ENCODE measurements at regions not wholly inside any gene's neighbourhood (a gene's known extent, or its start where the extent isn't known, plus 50 kb on each side); places are given as distances from the start of the nearest gene placed in this dataset.
"Not testable (repeated sequence)": the region's sequence is repeated elsewhere in the genome, so short reads cannot be mapped to it uniquely, and the experiment has no call there.

- H3K4me3 Mint-ChIP-seq; DNase-seq; H3K27ac Mint-ChIP-seq; CTCF ChIA-PET; H3K36me3 Mint-ChIP-seq (ENCODE audit: low read depth); H3K27me3 Mint-ChIP-seq; H3K4me1 Mint-ChIP-seq; H3K9me3 Mint-ChIP-seq; POLR2A ChIA-PET: not testable (repeated sequence)
These were observed 198.1 kb downstream of the NPIPA7 start for GRCh38 chr16:16577062-16577461.

- CTCF ChIA-PET: no interaction called here
- Mint-ChIP-seq H3K36me3 (ENCODE audit: low read depth) (no peaks in the 10 kb centered on the region), H3K9me3 (peaks cover 2% of the 10 kb centered on the region), H3K27ac (no peak overlapping the region), H3K4me3 (no peak overlapping the region), H3K4me1 (no peaks in the 10 kb centered on the region), H3K27me3 (peaks cover 2% of the 10 kb centered on the region)
- POLR2A ChIA-PET: no interaction called here
- no peak for DNase-seq
These were observed 199.8 kb downstream of the NPIPA7 start for GRCh38 chr16:16578701-16579100.

GRCh38 chr16:16582916-16583315 is 204.0 kb downstream of the NPIPA7 start:
- DNase-seq; H3K27me3 Mint-ChIP-seq; H3K36me3 Mint-ChIP-seq (ENCODE audit: low read depth); H3K9me3 Mint-ChIP-seq; POLR2A ChIA-PET; H3K4me1 Mint-ChIP-seq; CTCF ChIA-PET; H3K27ac Mint-ChIP-seq; H3K4me3 Mint-ChIP-seq: not testable (repeated sequence)

GRCh38 chr16:16586073-16586651 is 207.2 kb downstream of the NPIPA7 start:
- POLR2A ChIA-PET; H3K27me3 Mint-ChIP-seq; H3K4me3 Mint-ChIP-seq; H3K27ac Mint-ChIP-seq; H3K4me1 Mint-ChIP-seq; DNase-seq; H3K9me3 Mint-ChIP-seq; CTCF ChIA-PET; H3K36me3 Mint-ChIP-seq (ENCODE audit: low read depth): not testable (repeated sequence)

- DNase-seq, H3K4me1 Mint-ChIP-seq, H3K9me3 Mint-ChIP-seq: not testable (repeated sequence)
These were observed 208.0 kb downstream of the NPIPA7 start for GRCh38 chr16:16586969-16587368.

GRCh38 chr16:16588436-16588835 is 209.5 kb downstream of the NPIPA7 start:
- H3K27ac Mint-ChIP-seq; H3K36me3 Mint-ChIP-seq (ENCODE audit: low read depth); CTCF ChIA-PET; H3K4me1 Mint-ChIP-seq; POLR2A ChIA-PET; DNase-seq; H3K4me3 Mint-ChIP-seq; H3K9me3 Mint-ChIP-seq; H3K27me3 Mint-ChIP-seq: not testable (repeated sequence)

More at GRCh38 chr16:16586969-16587368, 208.0 kb downstream of the NPIPA7 start:
- POLR2A ChIA-PET; H3K27ac Mint-ChIP-seq; H3K27me3 Mint-ChIP-seq; CTCF ChIA-PET; H3K4me3 Mint-ChIP-seq; H3K36me3 Mint-ChIP-seq (ENCODE audit: low read depth): not testable (repeated sequence)

GRCh38 chr16:16590654-16591318 is 211.8 kb downstream of the NPIPA7 start:
- H3K4me3 Mint-ChIP-seq; POLR2A ChIA-PET; H3K36me3 Mint-ChIP-seq (ENCODE audit: low read depth); H3K27me3 Mint-ChIP-seq; H3K9me3 Mint-ChIP-seq; H3K27ac Mint-ChIP-seq; CTCF ChIA-PET; DNase-seq: not testable (repeated sequence)
- H3K4me1 Mint-ChIP-seq: peaks cover 10% of the 10 kb centered on the region

- POLR2A ChIA-PET; H3K27me3 Mint-ChIP-seq; H3K9me3 Mint-ChIP-seq; H3K27ac Mint-ChIP-seq; CTCF ChIA-PET; H3K4me3 Mint-ChIP-seq; H3K36me3 Mint-ChIP-seq (ENCODE audit: low read depth): not testable (repeated sequence)
- peaks cover 19% of the 10 kb centered on the region for H3K4me1 Mint-ChIP-seq
- DNase-seq: peak; percentile 49
These were observed 214.4 kb downstream of the NPIPA7 start for GRCh38 chr16:16593156-16593863.

- H3K4me3 Mint-ChIP-seq; H3K27me3 Mint-ChIP-seq; H3K9me3 Mint-ChIP-seq; H3K27ac Mint-ChIP-seq; H3K36me3 Mint-ChIP-seq (ENCODE audit: low read depth); POLR2A ChIA-PET; DNase-seq: not testable (repeated sequence)
- H3K4me1 Mint-ChIP-seq: peaks cover 19% of the 10 kb centered on the region
- CTCF ChIA-PET: interaction anchor here (0.7 kb wide), 2 partner anchors 567 to 869 kb away, joined by 3 read pairs; no protein-coding TSS in a partner anchor
These were observed 216.2 kb downstream of the NPIPA7 start for GRCh38 chr16:16595029-16595718.

- H3K27me3 Mint-ChIP-seq; H3K4me1 Mint-ChIP-seq; CTCF ChIA-PET; H3K4me3 Mint-ChIP-seq; H3K36me3 Mint-ChIP-seq (ENCODE audit: low read depth); POLR2A ChIA-PET; H3K27ac Mint-ChIP-seq; H3K9me3 Mint-ChIP-seq; DNase-seq: not testable (repeated sequence)
These were observed 222.3 kb downstream of the NPIPA7 start for GRCh38 chr16:16601239-16601638.

- H3K27me3 Mint-ChIP-seq; H3K9me3 Mint-ChIP-seq; CTCF ChIA-PET; POLR2A ChIA-PET; H3K27ac Mint-ChIP-seq; H3K36me3 Mint-ChIP-seq (ENCODE audit: low read depth); DNase-seq; H3K4me3 Mint-ChIP-seq; H3K4me1 Mint-ChIP-seq: not testable (repeated sequence)
These were observed 228.6 kb downstream of the NPIPA7 start for GRCh38 chr16:16607401-16608082.

- H3K4me3 Mint-ChIP-seq; H3K4me1 Mint-ChIP-seq; CTCF ChIA-PET; H3K36me3 Mint-ChIP-seq (ENCODE audit: low read depth); H3K27me3 Mint-ChIP-seq; H3K9me3 Mint-ChIP-seq; H3K27ac Mint-ChIP-seq; DNase-seq; POLR2A ChIA-PET: not testable (repeated sequence)
These were observed 230.7 kb downstream of the NPIPA7 start for GRCh38 chr16:16609627-16610026.

GRCh38 chr16:16610389-16610967 is 231.5 kb downstream of the NPIPA7 start:
- POLR2A ChIA-PET; H3K9me3 Mint-ChIP-seq; DNase-seq; CTCF ChIA-PET; H3K27ac Mint-ChIP-seq; H3K4me3 Mint-ChIP-seq; H3K27me3 Mint-ChIP-seq; H3K4me1 Mint-ChIP-seq; H3K36me3 Mint-ChIP-seq (ENCODE audit: low read depth): not testable (repeated sequence)
